HTR-8/SVneo (cell line): ENCODE measurements at regions not wholly inside any gene's neighbourhood (a gene's known extent, or its start where the extent isn't known, plus 50 kb on each side); places are given as distances from the start of the nearest gene placed in this dataset.

Source experiments
- DNase-seq: peaks from one replicate; pipeline ENCODE4 v3.0.0; 2011; ENCODE audit warnings: low spot score, mixed read lengths; ENCODE audit not compliant: insufficient read length
- FAIRE-seq: peaks from 2 replicates; lab custom pipeline; 2011; peaks lifted over from hg19 to GRCh38; lab: Jason Lieb, UNC

- FAIRE-seq (no peak), DNase-seq (no peak)
Observed at GRCh38 chr9:16126042-16126441, 573.2 kb downstream of the CCDC171 start.

- no peak for FAIRE-seq
- no peak for DNase-seq
Observed at GRCh38 chr9:16128003-16128402, 575.2 kb downstream of the CCDC171 start.

- DNase-seq (no peak), FAIRE-seq (no peak)
Observed at GRCh38 chr9:16131264-16131663, 578.4 kb downstream of the CCDC171 start.

GRCh38 chr9:16132513-16132912 lies 579.7 kb downstream of the CCDC171 start:
- FAIRE-seq, result no peak

GRCh38 chr9:16133032-16133431 lies 580.2 kb downstream of the CCDC171 start:
- FAIRE-seq, result no peak

More at GRCh38 chr9:16132513-16132912, 579.7 kb downstream of the CCDC171 start:
- DNase-seq, result no peak

GRCh38 chr9:16133556-16134227 lies 580.8 kb downstream of the CCDC171 start:
- DNase-seq, result peak; percentile 58
- FAIRE-seq, result no peak

More at GRCh38 chr9:16133032-16133431, 580.2 kb downstream of the CCDC171 start:
- DNase-seq, result no peak

GRCh38 chr9:16134351-16134750 lies 581.5 kb downstream of the CCDC171 start:
- no peak for FAIRE-seq
- DNase-seq, result no peak

GRCh38 chr9:16135968-16136367 lies 583.1 kb downstream of the CCDC171 start:
- DNase-seq, result no peak
- FAIRE-seq, result no peak

- no peak for DNase-seq
- FAIRE-seq, result no peak
Observed at GRCh38 chr9:16136451-16136850, 583.6 kb downstream of the CCDC171 start.

GRCh38 chr9:16136961-16137360 lies 584.1 kb downstream of the CCDC171 start:
- DNase-seq (no peak), FAIRE-seq (no peak)

GRCh38 chr9:16138561-16139491 lies 586.0 kb downstream of the CCDC171 start:
- FAIRE-seq, result no peak

GRCh38 chr9:16139774-16140173 lies 586.9 kb downstream of the CCDC171 start:
- FAIRE-seq, result no peak

More at GRCh38 chr9:16138561-16139491, 586.0 kb downstream of the CCDC171 start:
- no peak for DNase-seq

GRCh38 chr9:16143310-16143709 lies 590.5 kb downstream of the CCDC171 start:
- no peak for DNase-seq
- FAIRE-seq, result no peak

More at GRCh38 chr9:16139774-16140173, 586.9 kb downstream of the CCDC171 start:
- no peak for DNase-seq

GRCh38 chr9:16143947-16144890 lies 591.4 kb downstream of the CCDC171 start:
- DNase-seq (peak; percentile 69), FAIRE-seq (no peak)

- DNase-seq (no peak), FAIRE-seq (no peak)
Observed at GRCh38 chr9:16145196-16145950, 592.5 kb downstream of the CCDC171 start.

- DNase-seq (no peak), FAIRE-seq (no peak)
Observed at GRCh38 chr9:16147726-16148125, 594.9 kb downstream of the CCDC171 start.

GRCh38 chr9:16150501-16150900 lies 597.7 kb downstream of the CCDC171 start:
- DNase-seq (no peak), FAIRE-seq (no peak)

- DNase-seq, result no peak
- FAIRE-seq, result no peak
Observed at GRCh38 chr9:16150938-16151650, 598.3 kb downstream of the CCDC171 start.
